ENCODE measurements at regions not wholly inside any gene's neighbourhood (a gene's known extent, or its start where the extent isn't known, plus 50 kb on each side); places are given as distances from the start of the nearest gene placed in this dataset.

GRCh38 chr4:36687681-36688080, 406.3 kb downstream of the DTHD1 start:
- H3K27ac ChIP-seq: no peak overlapping the region
- TF ChIP-seq POLR2A (IDR thresholded peaks at IDR 0.05): no peak
- no peak for TF ChIP-seq CTCF (IDR thresholded peaks at IDR 0.05)
- no peak for TF ChIP-seq POLR2AphosphoS5 (IDR thresholded peaks at IDR 0.05)
- no peaks in the 10 kb centered on the region for H3K4me1 ChIP-seq
- DNase-seq (ENCODE audit: low spot score in 2 of 2): no peak
- no peaks in the 10 kb centered on the region for H3K36me3 ChIP-seq
- H3K4me3 ChIP-seq: no peak overlapping the region
- peaks cover 0 to 6% of the 10 kb centered on the region in 2 donors for H3K9me3 ChIP-seq
- H3K27me3 ChIP-seq: no peaks in the 10 kb centered on the region
- intact Hi-C loops (cut with DNase I; ENCODE audit: low total_unique reads): no loop called here

- no peaks in the 10 kb centered on the region for H3K36me3 ChIP-seq
- no peaks in the 10 kb centered on the region for H3K4me1 ChIP-seq
- no peak overlapping the region for H3K4me3 ChIP-seq
- intact Hi-C loops (cut with DNase I; ENCODE audit: low total_unique reads): no loop called here
- H3K27me3 ChIP-seq: no peaks in the 10 kb centered on the region
- TF ChIP-seq POLR2A (IDR thresholded peaks at IDR 0.05): no peak
- TF ChIP-seq POLR2AphosphoS5 (IDR thresholded peaks at IDR 0.05): no peak
- no peak for TF ChIP-seq CTCF (IDR thresholded peaks at IDR 0.05)
- no peak overlapping the region for H3K27ac ChIP-seq
- peaks cover 0 to 6% of the 10 kb centered on the region in 2 donors for H3K9me3 ChIP-seq
- DNase-seq (ENCODE audit: low spot score in 2 of 2): no peak
These were observed 411.2 kb downstream of the DTHD1 start for GRCh38 chr4:36692586-36692985.

- intact Hi-C loops (cut with DNase I; ENCODE audit: low total_unique reads): no loop called here
- Histone ChIP-seq H3K4me3 (no peak overlapping the region), H3K4me1 (no peaks in the 10 kb centered on the region), H3K36me3 (no peaks in the 10 kb centered on the region), H3K27ac (no peak overlapping the region), H3K27me3 (no peaks in the 10 kb centered on the region), H3K9me3 (peaks cover 0 to 6% of the 10 kb centered on the region in 2 donors)
- TF ChIP-seq CTCF (IDR thresholded peaks at IDR 0.05) (no peak), POLR2A (IDR thresholded peaks at IDR 0.05) (no peak), POLR2AphosphoS5 (IDR thresholded peaks at IDR 0.05) (no peak)
- no peak for DNase-seq (ENCODE audit: low spot score in 2 of 2)
These were observed 420.8 kb downstream of the DTHD1 start for GRCh38 chr4:36702245-36702644.

- Histone ChIP-seq H3K4me1 (no peaks in the 10 kb centered on the region), H3K9me3 (peaks cover 3 to 6% of the 10 kb centered on the region in 2 donors), H3K27me3 (no peaks in the 10 kb centered on the region), H3K4me3 (no peak overlapping the region), H3K36me3 (no peaks in the 10 kb centered on the region), H3K27ac (no peak overlapping the region)
- TF ChIP-seq CTCF (IDR thresholded peaks at IDR 0.05) (no peak), POLR2A (IDR thresholded peaks at IDR 0.05) (no peak), POLR2AphosphoS5 (IDR thresholded peaks at IDR 0.05) (no peak)
- DNase-seq (ENCODE audit: low spot score in 2 of 2): no peak
- intact Hi-C loops (cut with DNase I; ENCODE audit: low total_unique reads): no loop called here
These were observed 422.9 kb downstream of the DTHD1 start for GRCh38 chr4:36704289-36704688.

- H3K4me1 ChIP-seq: no peaks in the 10 kb centered on the region
- H3K27me3 ChIP-seq: no peaks in the 10 kb centered on the region
- TF ChIP-seq POLR2A (IDR thresholded peaks at IDR 0.05) (no peak), CTCF (IDR thresholded peaks at IDR 0.05) (no peak), POLR2AphosphoS5 (IDR thresholded peaks at IDR 0.05) (no peak)
- H3K9me3 ChIP-seq: peaks cover 0 to 3% of the 10 kb centered on the region in 2 donors
- intact Hi-C loops (cut with DNase I; ENCODE audit: low total_unique reads): no loop called here
- no peak for DNase-seq (ENCODE audit: low spot score in 2 of 2)
- H3K27ac ChIP-seq: no peak overlapping the region
- H3K4me3 ChIP-seq: no peak overlapping the region
- no peaks in the 10 kb centered on the region for H3K36me3 ChIP-seq
These were observed 428.6 kb downstream of the DTHD1 start for GRCh38 chr4:36709991-36710390.
